Osteoblast (primary cell): ENCODE measurements at regions not wholly inside any gene's neighbourhood (a gene's known extent, or its start where the extent isn't known, plus 50 kb on each side); places are given as distances from the start of the nearest gene placed in this dataset.
"Not testable (repeated sequence)": the region's sequence is repeated elsewhere in the genome, so short reads cannot be mapped to it uniquely, and the experiment has no call there.

Experiments
- DNase-seq: peaks from one replicate; pipeline ENCODE4 v3.0.0; 2011; ENCODE audit warnings: low spot score, mixed read lengths; ENCODE audit not compliant: insufficient read length; ENCODE audit errors: missing footprints
- H2AFZ ChIP-seq: 2 replicates; pipeline ENCODE4 v1.6.0; 2011; ENCODE audit warnings: mild to moderate bottlenecking, low read length
- H3K27ac ChIP-seq: 2 replicates; pipeline ENCODE4 v1.5.1; 2011; ENCODE audit warnings: mild to moderate bottlenecking, low read depth, low read length, moderate library complexity
- H3K27me3 ChIP-seq: 2 replicates; pipeline ENCODE4 v1.6.0; 2012; ENCODE audit warnings: mild to moderate bottlenecking, control low read depth, inconsistent platforms, low read length, moderate library complexity; ENCODE audit not compliant: insufficient read depth
- H3K36me3 ChIP-seq: 2 replicates; pipeline ENCODE4 v1.5.1; 2011; ENCODE audit warnings: mild to moderate bottlenecking, low read length, control low read depth, moderate library complexity; ENCODE audit not compliant: insufficient read depth
- H3K4me1 ChIP-seq: 2 replicates; pipeline ENCODE4 v1.5.1; 2011; ENCODE audit warnings: mild to moderate bottlenecking, low read length, control low read depth, moderate library complexity; ENCODE audit not compliant: insufficient read depth
- H3K4me2 ChIP-seq: 2 replicates; pipeline ENCODE4 v1.6.0; 2011; ENCODE audit warnings: mild to moderate bottlenecking, low read length; ENCODE audit not compliant: insufficient read depth
- H3K4me3 ChIP-seq: fragments of 200-600 bp; sonication (generic); 3 replicates; pipeline ENCODE4 v1.5.1; 2012; ENCODE audit warnings: mild to moderate bottlenecking, low read length, inconsistent platforms; ENCODE audit not compliant: insufficient read depth
- H3K79me2 ChIP-seq: 2 replicates; pipeline ENCODE4 v1.6.0; 2012; ENCODE audit warnings: mild to moderate bottlenecking, low read length, control low read depth, inconsistent platforms; ENCODE audit not compliant: insufficient read depth
- H3K9me3 ChIP-seq: 2 replicates; pipeline ENCODE4 v1.5.1; 2011; ENCODE audit warnings: low read depth, low read length, control low read depth
- H4K20me1 ChIP-seq: 2 replicates; pipeline ENCODE4 v1.6.0; 2012; ENCODE audit warnings: mild to moderate bottlenecking, low read length, control low read depth; ENCODE audit not compliant: insufficient read depth
- TF ChIP-seq, protein P1 (sequence below): IDR thresholded peaks from 2 replicates; pipeline ENCODE4 v1.5.1; 2011; ENCODE audit warnings: mild to moderate bottlenecking, low read depth, low read length, moderate library complexity; ENCODE audit errors: extremely low read depth

DNA sequence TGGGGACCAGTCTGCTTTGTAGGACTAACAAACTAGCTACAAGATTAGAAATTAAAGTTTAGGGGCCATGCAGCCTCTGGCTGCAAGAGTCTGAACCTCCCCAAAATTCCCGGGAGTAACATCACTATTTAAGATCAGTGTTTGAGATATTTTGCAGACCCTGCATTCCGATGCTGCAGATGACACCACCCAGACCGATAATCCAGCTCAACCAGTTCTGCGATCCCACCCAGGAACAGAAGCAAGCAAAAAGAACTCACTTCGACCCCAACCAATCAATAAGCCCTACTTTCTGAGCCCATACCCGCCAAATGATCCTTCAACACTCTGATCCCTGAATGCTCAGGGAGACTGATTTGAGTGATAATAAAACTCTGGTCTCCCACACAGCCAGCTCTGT lies 877.8 kb downstream of the FAT4 start:
- TF ChIP-seq, protein P1, sequence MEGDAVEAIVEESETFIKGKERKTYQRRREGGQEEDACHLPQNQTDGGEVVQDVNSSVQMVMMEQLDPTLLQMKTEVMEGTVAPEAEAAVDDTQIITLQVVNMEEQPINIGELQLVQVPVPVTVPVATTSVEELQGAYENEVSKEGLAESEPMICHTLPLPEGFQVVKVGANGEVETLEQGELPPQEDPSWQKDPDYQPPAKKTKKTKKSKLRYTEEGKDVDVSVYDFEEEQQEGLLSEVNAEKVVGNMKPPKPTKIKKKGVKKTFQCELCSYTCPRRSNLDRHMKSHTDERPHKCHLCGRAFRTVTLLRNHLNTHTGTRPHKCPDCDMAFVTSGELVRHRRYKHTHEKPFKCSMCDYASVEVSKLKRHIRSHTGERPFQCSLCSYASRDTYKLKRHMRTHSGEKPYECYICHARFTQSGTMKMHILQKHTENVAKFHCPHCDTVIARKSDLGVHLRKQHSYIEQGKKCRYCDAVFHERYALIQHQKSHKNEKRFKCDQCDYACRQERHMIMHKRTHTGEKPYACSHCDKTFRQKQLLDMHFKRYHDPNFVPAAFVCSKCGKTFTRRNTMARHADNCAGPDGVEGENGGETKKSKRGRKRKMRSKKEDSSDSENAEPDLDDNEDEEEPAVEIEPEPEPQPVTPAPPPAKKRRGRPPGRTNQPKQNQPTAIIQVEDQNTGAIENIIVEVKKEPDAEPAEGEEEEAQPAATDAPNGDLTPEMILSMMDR, result no peak
- Histone ChIP-seq H2AFZ (no peak overlapping the region), H3K79me2 (no peaks in the 10 kb centered on the region), H4K20me1 (no peaks in the 10 kb centered on the region), H3K27me3 (no peaks in the 10 kb centered on the region), H3K27ac (no peak overlapping the region), H3K4me3 (no peak overlapping the region), H3K9me3 (no peaks in the 10 kb centered on the region), H3K4me1 (no peaks in the 10 kb centered on the region), H3K36me3 (no peaks in the 10 kb centered on the region), H3K4me2 (no peak overlapping the region)
- DNase-seq, result no peak

DNA sequence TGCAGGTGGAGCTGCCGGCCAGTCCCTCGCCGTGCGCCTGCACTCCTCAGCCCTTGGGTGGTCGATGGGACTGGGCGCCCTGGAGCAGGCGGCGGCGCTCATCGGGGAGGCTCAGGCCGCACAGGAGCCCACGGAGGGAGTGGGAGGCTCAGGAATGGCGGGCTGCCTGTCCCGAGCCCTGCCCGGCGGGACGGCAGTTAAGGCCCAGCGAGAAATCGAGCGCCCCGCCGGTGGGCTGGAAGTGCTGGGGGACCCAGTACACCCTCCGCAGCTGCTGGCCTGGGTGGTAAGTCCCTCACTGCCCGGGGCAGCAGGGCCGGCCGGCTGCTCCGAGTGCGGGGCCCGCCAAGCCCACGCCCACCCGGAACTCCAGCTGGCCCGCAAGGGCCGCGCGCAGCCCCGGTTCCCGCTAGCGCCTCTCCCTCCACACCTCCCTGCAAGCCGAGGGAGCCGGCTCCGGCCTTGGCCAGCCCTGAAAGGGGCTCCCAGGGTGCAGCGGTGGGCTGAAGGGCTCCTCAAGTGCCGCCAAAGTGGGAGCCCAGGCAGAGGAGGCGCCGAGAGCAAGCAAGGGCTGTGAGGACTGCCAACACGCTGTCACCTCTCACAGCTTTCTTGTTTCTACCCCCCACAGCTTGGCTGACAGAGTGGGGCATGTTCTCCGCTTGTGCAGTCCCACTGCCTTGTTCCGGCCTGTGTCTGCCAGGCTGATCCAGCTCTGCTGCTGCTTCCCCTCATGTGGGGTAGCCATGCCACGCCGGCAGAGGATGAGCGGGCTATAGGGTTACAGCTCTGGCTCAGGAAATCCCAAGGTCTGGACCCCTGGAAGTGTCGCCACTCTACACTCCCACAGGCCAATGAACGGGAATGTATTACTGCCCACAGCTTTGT lies 886.7 kb downstream of the FAT4 start:
- not testable (repeated sequence) for H3K36me3 ChIP-seq, H4K20me1 ChIP-seq, H2AFZ ChIP-seq, H3K27me3 ChIP-seq, H3K4me2 ChIP-seq, H3K9me3 ChIP-seq, H3K79me2 ChIP-seq, H3K4me1 ChIP-seq, H3K27ac ChIP-seq, H3K4me3 ChIP-seq
- peak; percentile 62 for DNase-seq

DNA sequence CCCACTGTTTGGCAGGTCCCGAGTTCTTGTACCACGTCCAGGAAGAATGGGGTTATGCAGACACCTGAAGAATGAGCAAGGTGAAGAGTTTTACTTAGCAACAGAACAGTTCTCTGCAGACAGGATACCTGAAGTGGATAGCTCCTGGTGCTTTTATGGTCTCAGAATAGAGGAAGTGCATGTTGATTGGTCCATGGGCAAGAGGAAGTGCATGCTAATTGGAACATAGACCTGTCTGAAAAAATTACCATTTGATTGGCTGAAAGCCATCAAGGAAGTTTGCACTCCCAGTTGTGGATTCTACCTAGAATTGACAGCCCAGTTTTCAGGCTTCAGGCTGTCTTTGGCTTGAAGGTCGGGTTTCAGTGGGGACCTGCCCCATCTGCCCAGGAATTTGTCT lies 887.5 kb downstream of the FAT4 start:
- H3K9me3 ChIP-seq, result no peaks in the 10 kb centered on the region
- no peaks in the 10 kb centered on the region for H3K79me2 ChIP-seq
- H2AFZ ChIP-seq, result no peak overlapping the region
- H3K27me3 ChIP-seq, result no peaks in the 10 kb centered on the region
- no peak overlapping the region for H3K4me3 ChIP-seq
- no peak overlapping the region for H3K4me2 ChIP-seq
- H3K27ac ChIP-seq, result no peak overlapping the region
- no peak for DNase-seq
- no peaks in the 10 kb centered on the region for H3K4me1 ChIP-seq
- TF ChIP-seq, protein P1, result no peak
- H4K20me1 ChIP-seq, result no peaks in the 10 kb centered on the region
- H3K36me3 ChIP-seq, result no peaks in the 10 kb centered on the region

DNA sequence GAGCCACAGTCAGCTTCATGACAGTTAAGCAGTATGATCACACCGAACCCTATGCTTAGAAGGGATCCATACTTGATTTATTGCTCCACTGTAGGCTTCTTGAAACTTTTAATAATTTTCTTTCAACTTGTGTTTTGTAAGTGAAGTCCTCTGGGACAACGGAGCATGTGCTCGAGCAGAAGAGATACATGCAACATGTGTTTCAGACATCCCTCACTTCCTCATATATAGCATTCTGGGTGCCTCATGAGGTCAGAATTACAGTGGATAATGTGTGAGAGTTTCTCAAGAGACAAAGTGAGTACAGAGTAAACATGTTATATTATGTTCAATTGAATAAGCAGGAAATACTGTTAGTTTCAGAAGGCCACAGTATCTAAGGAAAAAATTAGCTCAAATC lies 893.2 kb downstream of the FAT4 start:
- H3K79me2 ChIP-seq, result no peaks in the 10 kb centered on the region
- H3K36me3 ChIP-seq, result no peaks in the 10 kb centered on the region
- no peaks in the 10 kb centered on the region for H3K9me3 ChIP-seq
- H4K20me1 ChIP-seq, result no peaks in the 10 kb centered on the region
- no peak overlapping the region for H3K27ac ChIP-seq
- no peaks in the 10 kb centered on the region for H3K27me3 ChIP-seq
- no peak for DNase-seq
- H3K4me2 ChIP-seq, result no peak overlapping the region
- TF ChIP-seq, protein P1, result no peak
- H2AFZ ChIP-seq, result no peak overlapping the region
- H3K4me3 ChIP-seq, result no peak overlapping the region
- H3K4me1 ChIP-seq, result no peaks in the 10 kb centered on the region
